ENCODE measurements at regions not wholly inside any gene's neighbourhood (a gene's known extent, or its start where the extent isn't known, plus 50 kb on each side); places are given as distances from the start of the nearest gene placed in this dataset.

GRCh38 chr4:145231906-145232700, 51.7 kb upstream of the OTUD4 start:
- no peak for DNase-seq

GRCh38 chr4:145230726-145231125, 50.3 kb upstream of the OTUD4 start:
- DNase-seq: no peak
